Tibial nerve (tissue), 4 donors: ENCODE measurements at regions not wholly inside any gene's neighbourhood (a gene's known extent, or its start where the extent isn't known, plus 50 kb on each side); places are given as distances from the start of the nearest gene placed in this dataset.

Experiments used
- CTCF ChIP-seq, 5 experiments: fragments of 200-600 bp in 3 of 5; fragments of 450-650 bp in 2 of 5; sonication (generic) in 3 of 5; IDR thresholded peaks; one replicate each; pipeline ENCODE4 v1.5.1; 2016 to 2019; ENCODE audit warnings: antibody characterized with exemption in 5 of 5, mild to moderate bottlenecking in 3 of 5, moderate library complexity in 2 of 5
- EP300 ChIP-seq, 2 donors: sonication (generic); formaldehyde crosslinking; IDR thresholded peaks; one replicate each; pipeline ENCODE4 v1.6.1; 2017; ENCODE audit warnings: antibody characterized with exemption in 2 of 2, mild to moderate bottlenecking in 1 of 2
- POLR2A ChIP-seq, 2 donors: fragments of 450-650 bp; IDR thresholded peaks; one replicate each; pipeline ENCODE4 v1.6.1; 2017; ENCODE audit warnings: antibody characterized with exemption in 2 of 2, mild to moderate bottlenecking in 2 of 2, moderate library complexity in 2 of 2

- TF ChIP-seq POLR2A (IDR thresholded peaks at IDR 0.05) (no peak), EP300 (IDR thresholded peaks at IDR 0.05) (no peak), CTCF (IDR thresholded peaks at IDR 0.05) (no peak)
Observed at GRCh38 chr18:7482342-7482741, 84.8 kb upstream of the PTPRM start.
